Central memory CD8-positive, alpha-beta T cell (primary cell): ENCODE measurements at regions not wholly inside any gene's neighbourhood (a gene's known extent, or its start where the extent isn't known, plus 50 kb on each side); places are given as distances from the start of the nearest gene placed in this dataset.

ENCODE experiments used
- ATAC-seq: fragments of 150-1000 bp; cut with Tn5 transposase; replicated peaks from 2 replicates; pipeline ENCODE4 v1.10.0; 2022; ENCODE audit warnings: mild to moderate bottlenecking, moderate FRiP score, moderate number of reproducible peaks; ENCODE audit not compliant: poor library complexity, severe bottlenecking; ENCODE audit errors: extremely low read depth
- DNase-seq, 2 donors: peaks; one replicate each; pipeline ENCODE4 v3.0.0; 2021; ENCODE audit warnings: low spot score in 2 of 2
- H3K27ac Mint-ChIP-seq: one replicate; pipeline ENCODE4 v1.8.0; 2022; ENCODE audit warnings: low read depth, mild to moderate bottlenecking, moderate library complexity, mixed read lengths
- H3K27me3 Mint-ChIP-seq: one replicate; pipeline ENCODE4 v1.8.0; 2022; ENCODE audit warnings: mixed read lengths
- H3K36me3 Mint-ChIP-seq: one replicate; pipeline ENCODE4 v1.8.0; 2022; ENCODE audit warnings: mild to moderate bottlenecking, moderate library complexity, mixed read lengths; ENCODE audit not compliant: insufficient read depth
- H3K4me1 Mint-ChIP-seq: one replicate; pipeline ENCODE4 v1.8.0; 2022; ENCODE audit warnings: mixed read lengths
- H3K4me3 Mint-ChIP-seq: one replicate; pipeline ENCODE4 v1.8.0; 2022; ENCODE audit warnings: mild to moderate bottlenecking, moderate library complexity, mixed read lengths
- H3K9me3 Mint-ChIP-seq: one replicate; pipeline ENCODE4 v1.8.0; 2022; ENCODE audit warnings: mixed read lengths

DNA sequence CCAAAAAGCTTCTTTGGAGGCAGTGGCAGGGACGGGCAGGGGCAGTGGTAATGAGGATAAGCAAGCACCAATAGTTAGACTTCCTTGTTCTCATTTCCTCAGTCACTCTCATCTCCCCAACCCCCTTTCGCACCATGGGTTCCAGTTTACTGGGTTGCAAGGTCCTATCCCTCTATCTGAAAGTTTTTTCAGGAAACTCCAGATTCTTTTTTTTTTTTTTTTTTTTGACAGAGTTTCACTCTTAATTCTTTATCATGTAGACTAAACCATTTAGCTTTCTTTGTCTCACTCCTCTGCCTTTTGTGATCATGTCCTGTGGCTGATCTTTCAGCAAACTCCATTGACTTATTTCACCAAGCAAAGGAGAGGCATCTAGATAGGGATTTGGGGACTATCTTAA, 51.4 kb upstream of the GMDS start:
- no peak for DNase-seq
- Mint-ChIP-seq H3K9me3 (peaks cover 34% of the 10 kb centered on the region), H3K4me1 (no peaks in the 10 kb centered on the region), H3K36me3 (no peaks in the 10 kb centered on the region), H3K4me3 (no peak overlapping the region), H3K27ac (no peak overlapping the region), H3K27me3 (no peaks in the 10 kb centered on the region)
- no peak for ATAC-seq
